GM12891 (cell line): ENCODE measurements at regions not wholly inside any gene's neighbourhood (a gene's known extent, or its start where the extent isn't known, plus 50 kb on each side); places are given as distances from the start of the nearest gene placed in this dataset.

Experiments
- DNase-seq: peaks from one replicate; pipeline ENCODE4 v3.0.0; 2011; ENCODE audit warnings: low spot score; ENCODE audit not compliant: insufficient read length
- FAIRE-seq: peaks from 2 replicates; lab custom pipeline; 2011; peaks lifted over from hg19 to GRCh38; lab: Jason Lieb, UNC
- PAX5 ChIP-seq: IDR thresholded peaks from 2 replicates; pipeline ENCODE4 v1.6.1; 2011; ENCODE audit warnings: low read length, moderate library complexity, mild to moderate bottlenecking; ENCODE audit not compliant: insufficient read depth, severe bottlenecking
- POLR2A ChIP-seq: IDR thresholded peaks from 2 replicates; pipeline ENCODE4 v1.6.1; 2011; ENCODE audit warnings: low read depth, low read length, control low read depth
- POLR2AphosphoS5 ChIP-seq: IDR thresholded peaks from 2 replicates; pipeline ENCODE4 v1.6.1; 2011; ENCODE audit warnings: low read depth, low read length, control low read depth
- POU2F2 ChIP-seq: IDR thresholded peaks from 2 replicates; pipeline ENCODE4 v1.6.1; 2011; ENCODE audit warnings: low read depth, mild to moderate bottlenecking, control low read depth, low read length, moderate library complexity
- SPI1 ChIP-seq: IDR thresholded peaks from 2 replicates; pipeline ENCODE4 v1.6.1; 2011; ENCODE audit warnings: low read depth, low read length, control low read depth
- TAF1 ChIP-seq: IDR thresholded peaks from 2 replicates; pipeline ENCODE4 v1.6.1; 2011; ENCODE audit warnings: low read depth, low read length, control low read depth

GRCh38 chr3:43783987-43784639, 93.4 kb downstream of the ABHD5 start:
- FAIRE-seq (no peak), DNase-seq (no peak)
- no peak for TF ChIP-seq SPI1
- TF ChIP-seq POLR2AphosphoS5, result no peak
- TF ChIP-seq PAX5, result no peak
- no peak for TF ChIP-seq POLR2A
- TF ChIP-seq TAF1, result no peak
- no peak for TF ChIP-seq POU2F2

GRCh38 chr3:43784640-43785011, 93.9 kb downstream of the ABHD5 start:
- DNase-seq (no peak), FAIRE-seq (no peak)
- TF ChIP-seq POU2F2 (no peak), SPI1 (no peak), POLR2AphosphoS5 (no peak), PAX5 (no peak), POLR2A (no peak), TAF1 (no peak)

GRCh38 chr3:43785551-43785950, 94.8 kb downstream of the ABHD5 start:
- DNase-seq (no peak), FAIRE-seq (no peak)
- TF ChIP-seq SPI1 (no peak), PAX5 (no peak), POU2F2 (no peak), POLR2AphosphoS5 (no peak)

GRCh38 chr3:43786102-43786501, 95.4 kb downstream of the ABHD5 start:
- FAIRE-seq, result no peak

GRCh38 chr3:43786526-43787305, 96.0 kb downstream of the ABHD5 start:
- FAIRE-seq (no peak), DNase-seq (no peak)
- TF ChIP-seq PAX5 (no peak), POU2F2 (no peak), POLR2AphosphoS5 (no peak), TAF1 (no peak), POLR2A (no peak), SPI1 (no peak)

More at GRCh38 chr3:43786102-43786501, 95.4 kb downstream of the ABHD5 start:
- DNase-seq, result no peak
- TF ChIP-seq SPI1, result no peak
- no peak for TF ChIP-seq POLR2A
- TF ChIP-seq POLR2AphosphoS5, result no peak
- no peak for TF ChIP-seq PAX5
- TF ChIP-seq TAF1, result no peak
- no peak for TF ChIP-seq POU2F2

GRCh38 chr3:43787330-43787729, 96.6 kb downstream of the ABHD5 start:
- DNase-seq (no peak), FAIRE-seq (no peak)
- no peak for TF ChIP-seq TAF1
- TF ChIP-seq POLR2AphosphoS5, result no peak
- no peak for TF ChIP-seq POLR2A
- TF ChIP-seq SPI1, result no peak
- TF ChIP-seq PAX5, result no peak
- TF ChIP-seq POU2F2, result no peak

- TF ChIP-seq TAF1, result no peak
- no peak for TF ChIP-seq POLR2A
- no peak for TF ChIP-seq POU2F2
- TF ChIP-seq POLR2AphosphoS5, result no peak
- TF ChIP-seq SPI1, result no peak
- TF ChIP-seq PAX5, result no peak
- FAIRE-seq, result no peak
- DNase-seq, result no peak
Measured at GRCh38 chr3:43789028-43789427, 98.3 kb downstream of the ABHD5 start.

GRCh38 chr3:43790060-43790459, 99.3 kb downstream of the ABHD5 start:
- no peak for FAIRE-seq
- no peak for TF ChIP-seq SPI1
- no peak for TF ChIP-seq PAX5
- TF ChIP-seq TAF1, result no peak
- no peak for TF ChIP-seq POLR2AphosphoS5
- TF ChIP-seq POLR2A, result no peak
- no peak for TF ChIP-seq POU2F2
- no peak for DNase-seq

GRCh38 chr3:43790476-43790875, 99.7 kb downstream of the ABHD5 start:
- no peak for FAIRE-seq
- DNase-seq, result no peak
- TF ChIP-seq POLR2AphosphoS5 (no peak), SPI1 (no peak), POU2F2 (no peak), TAF1 (no peak), PAX5 (no peak), POLR2A (no peak)
